Tibial nerve (tissue), 3 donors: ENCODE measurements at regions not wholly inside any gene's neighbourhood (a gene's known extent, or its start where the extent isn't known, plus 50 kb on each side); places are given as distances from the start of the nearest gene placed in this dataset.

Experiments used
- POLR2A ChIP-seq, 2 donors: fragments of 450-650 bp; IDR thresholded peaks; one replicate each; pipeline ENCODE4 v1.6.1; 2017; ENCODE audit warnings: antibody characterized with exemption in 2 of 2, mild to moderate bottlenecking in 2 of 2, moderate library complexity in 2 of 2
- TF ChIP-seq, protein P1 (sequence below), 5 experiments: fragments of 200-600 bp in 3 of 5; fragments of 450-650 bp in 2 of 5; sonication (generic) in 3 of 5; IDR thresholded peaks; one replicate each; pipeline ENCODE4 v1.5.1; 2016 to 2019; ENCODE audit warnings: antibody characterized with exemption in 5 of 5, mild to moderate bottlenecking in 3 of 5, moderate library complexity in 2 of 5

DNA sequence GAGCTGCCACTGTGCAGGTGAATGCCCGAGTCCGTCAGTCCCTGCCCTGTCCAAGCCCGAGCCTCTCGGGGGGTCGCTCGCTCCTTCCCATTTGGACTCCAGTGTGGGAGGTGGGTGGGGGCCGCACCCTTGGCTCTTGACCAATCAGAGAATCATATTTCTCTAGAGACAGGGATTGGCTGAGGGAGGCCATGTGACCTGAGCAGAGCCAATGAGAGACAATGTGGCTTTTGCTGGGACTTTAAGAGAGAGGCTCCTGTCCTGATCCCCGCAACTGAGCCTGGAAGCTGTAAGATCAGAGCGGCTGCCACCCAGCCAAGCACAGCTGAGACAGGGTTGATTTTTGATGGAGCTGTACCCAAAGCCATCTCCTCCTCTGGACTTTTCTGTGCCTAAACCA, 199.3 kb downstream of the TFAP2C start:
- TF ChIP-seq, protein P1, sequence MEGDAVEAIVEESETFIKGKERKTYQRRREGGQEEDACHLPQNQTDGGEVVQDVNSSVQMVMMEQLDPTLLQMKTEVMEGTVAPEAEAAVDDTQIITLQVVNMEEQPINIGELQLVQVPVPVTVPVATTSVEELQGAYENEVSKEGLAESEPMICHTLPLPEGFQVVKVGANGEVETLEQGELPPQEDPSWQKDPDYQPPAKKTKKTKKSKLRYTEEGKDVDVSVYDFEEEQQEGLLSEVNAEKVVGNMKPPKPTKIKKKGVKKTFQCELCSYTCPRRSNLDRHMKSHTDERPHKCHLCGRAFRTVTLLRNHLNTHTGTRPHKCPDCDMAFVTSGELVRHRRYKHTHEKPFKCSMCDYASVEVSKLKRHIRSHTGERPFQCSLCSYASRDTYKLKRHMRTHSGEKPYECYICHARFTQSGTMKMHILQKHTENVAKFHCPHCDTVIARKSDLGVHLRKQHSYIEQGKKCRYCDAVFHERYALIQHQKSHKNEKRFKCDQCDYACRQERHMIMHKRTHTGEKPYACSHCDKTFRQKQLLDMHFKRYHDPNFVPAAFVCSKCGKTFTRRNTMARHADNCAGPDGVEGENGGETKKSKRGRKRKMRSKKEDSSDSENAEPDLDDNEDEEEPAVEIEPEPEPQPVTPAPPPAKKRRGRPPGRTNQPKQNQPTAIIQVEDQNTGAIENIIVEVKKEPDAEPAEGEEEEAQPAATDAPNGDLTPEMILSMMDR (IDR thresholded peaks at IDR 0.05): no peak
- TF ChIP-seq POLR2A (IDR thresholded peaks at IDR 0.05): no peak
